ENCODE measurements at regions not wholly inside any gene's neighbourhood (a gene's known extent, or its start where the extent isn't known, plus 50 kb on each side); places are given as distances from the start of the nearest gene placed in this dataset.

- no peaks in the 10 kb centered on the region for H3K9me3 ChIP-seq (ENCODE audit: insufficient read depth, low read length)
- H3K4me3 ChIP-seq (ENCODE audit: low read length) = no peak overlapping the region
- no peak overlapping the region for H3K9ac ChIP-seq (ENCODE audit: low read length)
- no peaks in the 10 kb centered on the region for H4K20me1 ChIP-seq (ENCODE audit: insufficient read depth, low read length)
- H3K4me1 ChIP-seq (ENCODE audit: low read length) = no peaks in the 10 kb centered on the region
- no peak overlapping the region for H2AFZ ChIP-seq (ENCODE audit: low read depth, low read length)
- no peaks in the 10 kb centered on the region for H3K79me2 ChIP-seq (ENCODE audit: low read length)
- no peaks in the 10 kb centered on the region for H3K27me3 ChIP-seq (ENCODE audit: low read depth, low read length)
- H3K27ac ChIP-seq (ENCODE audit: low read length) = no peak overlapping the region
- no peak overlapping the region for H3K4me2 ChIP-seq (ENCODE audit: low read length)
- TF ChIP-seq EZH2phosphoT487 (IDR thresholded peaks at IDR 0.05; ENCODE audit: low read depth) = no peak
- no peak for TF ChIP-seq CTCF (IDR thresholded peaks at IDR 0.05; ENCODE audit: low read depth, low read length)
- no peaks in the 10 kb centered on the region for H3K36me3 ChIP-seq (replicated peaks; ENCODE audit: low read depth, low read length)
These were observed 178.0 kb downstream of the HAUS1 start for GRCh38 chr18:46282177-46282570.

GRCh38 chr18:46282646-46283045 is 178.5 kb downstream of the HAUS1 start:
- Histone ChIP-seq H3K79me2 (ENCODE audit: low read length) (no peaks in the 10 kb centered on the region), H3K36me3 (replicated peaks; ENCODE audit: low read depth, low read length) (no peaks in the 10 kb centered on the region), H3K4me2 (ENCODE audit: low read length) (no peak overlapping the region), H3K9me3 (ENCODE audit: insufficient read depth, low read length) (no peaks in the 10 kb centered on the region), H3K4me1 (ENCODE audit: low read length) (no peaks in the 10 kb centered on the region), H3K4me3 (ENCODE audit: low read length) (no peak overlapping the region), H3K9ac (ENCODE audit: low read length) (no peak overlapping the region), H2AFZ (ENCODE audit: low read depth, low read length) (no peak overlapping the region), H4K20me1 (ENCODE audit: insufficient read depth, low read length) (no peaks in the 10 kb centered on the region), H3K27ac (ENCODE audit: low read length) (no peak overlapping the region), H3K27me3 (ENCODE audit: low read depth, low read length) (no peaks in the 10 kb centered on the region)
- TF ChIP-seq CTCF (IDR thresholded peaks at IDR 0.05; ENCODE audit: low read depth, low read length) (no peak), EZH2phosphoT487 (IDR thresholded peaks at IDR 0.05; ENCODE audit: low read depth) (no peak)

- Histone ChIP-seq H3K36me3 (replicated peaks; ENCODE audit: low read depth, low read length) (no peaks in the 10 kb centered on the region), H3K27me3 (ENCODE audit: low read depth, low read length) (no peaks in the 10 kb centered on the region), H3K4me1 (ENCODE audit: low read length) (no peaks in the 10 kb centered on the region), H2AFZ (ENCODE audit: low read depth, low read length) (no peak overlapping the region), H3K9ac (ENCODE audit: low read length) (no peak overlapping the region), H3K4me3 (ENCODE audit: low read length) (no peak overlapping the region), H3K27ac (ENCODE audit: low read length) (no peak overlapping the region), H3K79me2 (ENCODE audit: low read length) (no peaks in the 10 kb centered on the region), H3K9me3 (ENCODE audit: insufficient read depth, low read length) (no peaks in the 10 kb centered on the region), H4K20me1 (ENCODE audit: insufficient read depth, low read length) (no peaks in the 10 kb centered on the region), H3K4me2 (ENCODE audit: low read length) (no peak overlapping the region)
- TF ChIP-seq CTCF (IDR thresholded peaks at IDR 0.05; ENCODE audit: low read depth, low read length) = no peak
- TF ChIP-seq EZH2phosphoT487 (IDR thresholded peaks at IDR 0.05; ENCODE audit: low read depth) = no peak
These were observed 179.1 kb downstream of the HAUS1 start for GRCh38 chr18:46283268-46283667.

GRCh38 chr18:46283895-46284295 is 179.7 kb downstream of the HAUS1 start:
- Histone ChIP-seq H3K36me3 (replicated peaks; ENCODE audit: low read depth, low read length) (no peaks in the 10 kb centered on the region), H3K27ac (ENCODE audit: low read length) (no peak overlapping the region), H3K9ac (ENCODE audit: low read length) (no peak overlapping the region), H3K4me1 (ENCODE audit: low read length) (no peaks in the 10 kb centered on the region), H3K79me2 (ENCODE audit: low read length) (no peaks in the 10 kb centered on the region), H3K9me3 (ENCODE audit: insufficient read depth, low read length) (no peaks in the 10 kb centered on the region), H3K4me3 (ENCODE audit: low read length) (no peak overlapping the region), H3K27me3 (ENCODE audit: low read depth, low read length) (no peaks in the 10 kb centered on the region), H4K20me1 (ENCODE audit: insufficient read depth, low read length) (no peaks in the 10 kb centered on the region), H2AFZ (ENCODE audit: low read depth, low read length) (no peak overlapping the region), H3K4me2 (ENCODE audit: low read length) (no peak overlapping the region)
- TF ChIP-seq CTCF (IDR thresholded peaks at IDR 0.05; ENCODE audit: low read depth, low read length) (no peak), EZH2phosphoT487 (IDR thresholded peaks at IDR 0.05; ENCODE audit: low read depth) (no peak)

All from OCI-LY3 (cell line).